SK-N-SH treated with all-trans-retinoic acid at 6 μM for 48 hours (cell line): ENCODE measurements at regions not wholly inside any gene's neighbourhood (a gene's known extent, or its start where the extent isn't known, plus 50 kb on each side); places are given as distances from the start of the nearest gene placed in this dataset.

ENCODE experiments used
- ARNTL ChIP-seq: fragments of 450-650 bp; formaldehyde crosslinking; IDR thresholded peaks from 2 replicates; pipeline ENCODE4 v1.5.0; 2020; ENCODE audit warnings: low read depth, mild to moderate bottlenecking, moderate library complexity, borderline replicate concordance
- BACH2 ChIP-seq: fragments of 250-450 bp; sonication (Bioruptor Pico); IDR thresholded peaks from 2 replicates; pipeline ENCODE4 v1.9.0; 2021; ENCODE audit warnings: mild to moderate bottlenecking, borderline replicate concordance
- GLIS3 ChIP-seq: fragments of 250-450 bp; sonication (Bioruptor Pico); IDR thresholded peaks from 2 replicates; pipeline ENCODE4 v1.5.0; 2020; ENCODE audit warnings: mild to moderate bottlenecking, moderate library complexity
- ISL1 ChIP-seq: fragments of 250-450 bp; sonication (Bioruptor Pico); IDR thresholded peaks from 2 replicates; pipeline ENCODE4 v2.1.2; 2022; ENCODE audit warnings: mild to moderate bottlenecking, moderate library complexity
- PPARA ChIP-seq: fragments of 250-450 bp; sonication (Bioruptor Pico); IDR thresholded peaks from 2 replicates; pipeline ENCODE4 v1.5.0; 2020; ENCODE audit warnings: mild to moderate bottlenecking, borderline replicate concordance
- RARB ChIP-seq: fragments of 250-450 bp; sonication (Bioruptor Pico); IDR thresholded peaks from 2 replicates; pipeline ENCODE4 v1.8.0; 2021; ENCODE audit warnings: mild to moderate bottlenecking, moderate library complexity
- TOX ChIP-seq: fragments of 250-450 bp; sonication (Bioruptor Pico); IDR thresholded peaks from 2 replicates; pipeline ENCODE4 v1.8.0; 2021; ENCODE audit warnings: mild to moderate bottlenecking, moderate library complexity, borderline replicate concordance
- ZC3H10 ChIP-seq: fragments of 250-450 bp; sonication (Bioruptor Pico); IDR thresholded peaks from 2 replicates; pipeline ENCODE4 v1.5.1; 2021; ENCODE audit warnings: mild to moderate bottlenecking, moderate library complexity
- ZFP30 ChIP-seq: fragments of 450-650 bp; formaldehyde crosslinking; IDR thresholded peaks from 2 replicates; pipeline ENCODE4 v1.5.0; 2022; ENCODE audit warnings: mild to moderate bottlenecking, moderate library complexity
- ZNF565 ChIP-seq: fragments of 450-650 bp; formaldehyde crosslinking; conservative IDR thresholded peaks from 2 replicates; pipeline ENCODE4 v1.5.0; 2020; ENCODE audit warnings: low read depth, mild to moderate bottlenecking, moderate library complexity
- ZNF8 ChIP-seq: fragments of 450-650 bp; formaldehyde crosslinking; IDR thresholded peaks from 2 replicates; pipeline ENCODE4 v1.5.0; 2020; ENCODE audit warnings: mild to moderate bottlenecking, moderate library complexity
- TF ChIP-seq, protein P1 (sequence below): fragments of 250-450 bp; sonication (Bioruptor Pico); IDR thresholded peaks from 2 replicates; pipeline ENCODE4 v1.8.0; 2021; ENCODE audit warnings: low read depth, mild to moderate bottlenecking, moderate library complexity, borderline replicate concordance
- TF ChIP-seq, protein P2 (sequence below): fragments of 250-450 bp; sonication (Bioruptor Pico); IDR thresholded peaks from 2 replicates; pipeline ENCODE4 v1.5.1; 2021; ENCODE audit warnings: mild to moderate bottlenecking, moderate library complexity
- TF ChIP-seq, protein P3 (sequence below): fragments of 250-450 bp; sonication (Bioruptor Pico); IDR thresholded peaks from 2 replicates; pipeline ENCODE4 v1.8.0; 2020; ENCODE audit warnings: mild to moderate bottlenecking, moderate library complexity, borderline replicate concordance

DNA sequence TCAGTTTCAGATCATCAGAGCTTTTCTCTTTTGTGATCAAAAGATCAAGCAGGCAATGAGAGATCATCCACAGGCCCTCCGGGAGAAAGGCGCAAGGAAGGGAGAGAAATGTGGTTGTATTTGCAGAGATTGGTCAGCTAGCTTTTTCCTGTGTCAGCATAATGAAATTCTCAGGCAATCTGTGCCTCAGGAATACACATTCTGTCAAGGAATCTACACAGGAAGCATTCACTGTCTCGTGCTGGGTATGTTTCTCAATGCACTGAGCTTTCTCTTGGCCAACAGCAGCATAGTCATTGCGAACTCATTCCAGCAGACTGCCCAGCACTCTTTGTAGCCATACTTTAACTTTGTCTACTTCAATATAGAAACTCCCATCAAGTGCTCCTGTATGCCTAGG lies 413.7 kb downstream of the PPP3CA start:
- TF ChIP-seq ARNTL (CRISPR knock-in tag) (no peak), ZFP30 (no peak), RARB (CRISPR knock-in tag) (no peak), BACH2 (CRISPR knock-in tag) (no peak), ZNF565 (CRISPR knock-in tag) (no peak), ZC3H10 (CRISPR knock-in tag) (no peak), PPARA (CRISPR knock-in tag) (no peak), GLIS3 (no peak), TOX (CRISPR knock-in tag) (no peak), ISL1 (CRISPR knock-in tag) (no peak), ZNF8 (no peak)
- TF ChIP-seq, protein P1, sequence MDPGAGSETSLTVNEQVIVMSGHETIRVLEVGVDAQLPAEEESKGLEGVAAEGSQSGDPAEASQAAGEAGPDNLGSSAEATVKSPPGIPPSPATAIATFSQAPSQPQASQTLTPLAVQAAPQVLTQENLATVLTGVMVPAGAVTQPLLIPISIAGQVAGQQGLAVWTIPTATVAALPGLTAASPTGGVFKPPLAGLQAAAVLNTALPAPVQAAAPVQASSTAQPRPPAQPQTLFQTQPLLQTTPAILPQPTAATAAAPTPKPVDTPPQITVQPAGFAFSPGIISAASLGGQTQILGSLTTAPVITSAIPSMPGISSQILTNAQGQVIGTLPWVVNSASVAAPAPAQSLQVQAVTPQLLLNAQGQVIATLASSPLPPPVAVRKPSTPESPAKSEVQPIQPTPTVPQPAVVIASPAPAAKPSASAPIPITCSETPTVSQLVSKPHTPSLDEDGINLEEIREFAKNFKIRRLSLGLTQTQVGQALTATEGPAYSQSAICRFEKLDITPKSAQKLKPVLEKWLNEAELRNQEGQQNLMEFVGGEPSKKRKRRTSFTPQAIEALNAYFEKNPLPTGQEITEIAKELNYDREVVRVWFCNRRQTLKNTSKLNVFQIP (CRISPR knock-in tag), result no peak
- TF ChIP-seq, protein P2, sequence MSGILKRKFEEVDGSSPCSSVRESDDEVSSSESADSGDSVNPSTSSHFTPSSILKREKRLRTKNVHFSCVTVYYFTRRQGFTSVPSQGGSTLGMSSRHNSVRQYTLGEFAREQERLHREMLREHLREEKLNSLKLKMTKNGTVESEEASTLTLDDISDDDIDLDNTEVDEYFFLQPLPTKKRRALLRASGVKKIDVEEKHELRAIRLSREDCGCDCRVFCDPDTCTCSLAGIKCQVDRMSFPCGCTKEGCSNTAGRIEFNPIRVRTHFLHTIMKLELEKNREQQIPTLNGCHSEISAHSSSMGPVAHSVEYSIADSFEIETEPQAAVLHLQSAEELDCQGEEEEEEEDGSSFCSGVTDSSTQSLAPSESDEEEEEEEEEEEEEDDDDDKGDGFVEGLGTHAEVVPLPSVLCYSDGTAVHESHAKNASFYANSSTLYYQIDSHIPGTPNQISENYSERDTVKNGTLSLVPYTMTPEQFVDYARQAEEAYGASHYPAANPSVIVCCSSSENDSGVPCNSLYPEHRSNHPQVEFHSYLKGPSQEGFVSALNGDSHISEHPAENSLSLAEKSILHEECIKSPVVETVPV (CRISPR knock-in tag), result no peak
- TF ChIP-seq, protein P3, sequence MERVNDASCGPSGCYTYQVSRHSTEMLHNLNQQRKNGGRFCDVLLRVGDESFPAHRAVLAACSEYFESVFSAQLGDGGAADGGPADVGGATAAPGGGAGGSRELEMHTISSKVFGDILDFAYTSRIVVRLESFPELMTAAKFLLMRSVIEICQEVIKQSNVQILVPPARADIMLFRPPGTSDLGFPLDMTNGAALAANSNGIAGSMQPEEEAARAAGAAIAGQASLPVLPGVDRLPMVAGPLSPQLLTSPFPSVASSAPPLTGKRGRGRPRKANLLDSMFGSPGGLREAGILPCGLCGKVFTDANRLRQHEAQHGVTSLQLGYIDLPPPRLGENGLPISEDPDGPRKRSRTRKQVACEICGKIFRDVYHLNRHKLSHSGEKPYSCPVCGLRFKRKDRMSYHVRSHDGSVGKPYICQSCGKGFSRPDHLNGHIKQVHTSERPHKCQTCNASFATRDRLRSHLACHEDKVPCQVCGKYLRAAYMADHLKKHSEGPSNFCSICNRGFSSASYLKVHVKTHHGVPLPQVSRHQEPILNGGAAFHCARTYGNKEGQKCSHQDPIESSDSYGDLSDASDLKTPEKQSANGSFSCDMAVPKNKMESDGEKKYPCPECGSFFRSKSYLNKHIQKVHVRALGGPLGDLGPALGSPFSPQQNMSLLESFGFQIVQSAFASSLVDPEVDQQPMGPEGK (CRISPR knock-in tag), result no peak
